NCI-H2029 treated with DMSO at 0.1 percent for 48 hours (cell line): ENCODE measurements at regions not wholly inside any gene's neighbourhood (a gene's known extent, or its start where the extent isn't known, plus 50 kb on each side); places are given as distances from the start of the nearest gene placed in this dataset.

ENCODE experiments used
- DNase-seq: peaks from one replicate; lab custom pipeline; 2025; lab: John Stamatoyannopoulos, UW

GRCh38 chr2:147468349-147468748 lies 376.5 kb upstream of the ACVR2A start:
- no peak for DNase-seq

- DNase-seq = no peak
Observed at GRCh38 chr2:147467441-147467840, 377.4 kb upstream of the ACVR2A start.

- no peak for DNase-seq
Observed at GRCh38 chr2:147464737-147465357, 380.0 kb upstream of the ACVR2A start.

- no peak for DNase-seq
Observed at GRCh38 chr2:147463881-147464520, 380.8 kb upstream of the ACVR2A start.

- no peak for DNase-seq
Observed at GRCh38 chr2:147460155-147460554, 384.7 kb upstream of the ACVR2A start.

- DNase-seq = no peak
Observed at GRCh38 chr2:147456779-147457178, 388.1 kb upstream of the ACVR2A start.

GRCh38 chr2:147451902-147452515 lies 392.8 kb upstream of the ACVR2A start:
- no peak for DNase-seq

- DNase-seq = no peak
Observed at GRCh38 chr2:147450661-147451510, 393.9 kb upstream of the ACVR2A start.

GRCh38 chr2:147449323-147449991 lies 395.4 kb upstream of the ACVR2A start:
- peak; percentile 82 for DNase-seq

GRCh38 chr2:147442816-147443215 lies 402.0 kb upstream of the ACVR2A start:
- no peak for DNase-seq

GRCh38 chr2:147441182-147441581 lies 403.6 kb upstream of the ACVR2A start:
- DNase-seq = no peak

- DNase-seq = no peak
Observed at GRCh38 chr2:147440734-147441133, 404.1 kb upstream of the ACVR2A start.

- no peak for DNase-seq
Observed at GRCh38 chr2:147439986-147440385, 404.8 kb upstream of the ACVR2A start.

GRCh38 chr2:147438882-147439281 lies 405.9 kb upstream of the ACVR2A start:
- no peak for DNase-seq

- peak; percentile 40 for DNase-seq
Observed at GRCh38 chr2:147433822-147434221, 411.0 kb upstream of the ACVR2A start.

- DNase-seq = no peak
Observed at GRCh38 chr2:147430408-147430807, 414.4 kb upstream of the ACVR2A start.

GRCh38 chr2:147428120-147428747 lies 416.6 kb upstream of the ACVR2A start:
- DNase-seq = no peak

- no peak for DNase-seq
Observed at GRCh38 chr2:147425437-147426029, 419.3 kb upstream of the ACVR2A start.

- DNase-seq = no peak
Observed at GRCh38 chr2:147424766-147425165, 420.1 kb upstream of the ACVR2A start.

- DNase-seq = no peak
Observed at GRCh38 chr2:147420947-147421675, 423.7 kb upstream of the ACVR2A start.
